ENCODE measurements at regions not wholly inside any gene's neighbourhood (a gene's known extent, or its start where the extent isn't known, plus 50 kb on each side); places are given as distances from the start of the nearest gene placed in this dataset.

DNA sequence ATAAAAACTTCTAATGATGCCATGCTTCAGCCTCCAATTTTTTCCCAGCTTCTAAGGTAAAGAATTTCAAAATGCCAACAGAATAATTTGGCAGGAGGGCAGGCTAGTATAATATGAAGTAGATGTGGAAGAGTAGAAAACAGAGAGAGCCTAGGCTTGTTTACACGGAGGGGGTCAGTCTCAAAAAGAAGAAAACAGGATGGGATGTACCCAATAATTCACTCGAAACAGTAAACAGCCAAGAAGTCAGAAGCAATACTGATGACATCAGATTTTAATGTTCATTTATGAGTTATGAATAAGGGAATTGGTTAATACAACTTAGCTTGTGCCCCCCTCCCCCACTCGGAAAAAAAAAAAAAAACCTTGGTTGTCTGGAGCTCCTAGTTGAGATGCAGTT lies 422.5 kb downstream of the FOXO1 start:
- Histone ChIP-seq H3K27ac (ENCODE audit: low read depth) (no peak overlapping the region), H3K36me3 (ENCODE audit: insufficient read depth) (no peaks in the 10 kb centered on the region), H3F3A (replicated peaks; ENCODE audit: low read depth) (no peaks in the 10 kb centered on the region), H2AFZ (no peak overlapping the region), H4K20me1 (replicated peaks; ENCODE audit: insufficient read depth) (no peaks in the 10 kb centered on the region), H3K4me3 (no peak overlapping the region), H3K9me2 (ENCODE audit: insufficient read depth) (peaks cover 10% of the 10 kb centered on the region; the same call in 1 of the 2 replicates), H3K27me3 (ENCODE audit: insufficient read depth) (no peaks in the 10 kb centered on the region), H3K4me2 (no peak overlapping the region), H3K4me1 (ENCODE audit: insufficient read depth) (no peaks in the 10 kb centered on the region), H3K79me2 (replicated peaks; ENCODE audit: insufficient read depth) (no peaks in the 10 kb centered on the region)
- H3K9me3 Mint-ChIP-seq, result peaks cover 4% of the 10 kb centered on the region; the same call in 2 of the 3 replicates
- no peak for DNase-seq (ENCODE audit: low spot score)
- H3K27me3 Mint-ChIP-seq (ENCODE audit: insufficient read depth, low read depth, poor library complexity), result peaks cover 1% of the 10 kb centered on the region
- H3K4me3 Mint-ChIP-seq, result no peak overlapping the region
- no peaks in the 10 kb centered on the region for H3K4me1 Mint-ChIP-seq
- TF ChIP-seq STAT1 (IDR thresholded peaks at IDR 0.05; ENCODE audit: unreplicated experiment) (no peak), EZH2 (IDR thresholded peaks at IDR 0.05; ENCODE audit: low read depth, unreplicated experiment) (no peak), EZH2phosphoT487 (IDR thresholded peaks at IDR 0.05; ENCODE audit: unreplicated experiment) (no peak), POLR2AphosphoS5 (IDR thresholded peaks at IDR 0.05; ENCODE audit: low read depth) (no peak)
- TF ChIP-seq, protein P1, sequence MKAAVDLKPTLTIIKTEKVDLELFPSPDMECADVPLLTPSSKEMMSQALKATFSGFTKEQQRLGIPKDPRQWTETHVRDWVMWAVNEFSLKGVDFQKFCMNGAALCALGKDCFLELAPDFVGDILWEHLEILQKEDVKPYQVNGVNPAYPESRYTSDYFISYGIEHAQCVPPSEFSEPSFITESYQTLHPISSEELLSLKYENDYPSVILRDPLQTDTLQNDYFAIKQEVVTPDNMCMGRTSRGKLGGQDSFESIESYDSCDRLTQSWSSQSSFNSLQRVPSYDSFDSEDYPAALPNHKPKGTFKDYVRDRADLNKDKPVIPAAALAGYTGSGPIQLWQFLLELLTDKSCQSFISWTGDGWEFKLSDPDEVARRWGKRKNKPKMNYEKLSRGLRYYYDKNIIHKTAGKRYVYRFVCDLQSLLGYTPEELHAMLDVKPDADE (IDR thresholded peaks at IDR 0.05), result no peak
- TF ChIP-seq, protein P2, sequence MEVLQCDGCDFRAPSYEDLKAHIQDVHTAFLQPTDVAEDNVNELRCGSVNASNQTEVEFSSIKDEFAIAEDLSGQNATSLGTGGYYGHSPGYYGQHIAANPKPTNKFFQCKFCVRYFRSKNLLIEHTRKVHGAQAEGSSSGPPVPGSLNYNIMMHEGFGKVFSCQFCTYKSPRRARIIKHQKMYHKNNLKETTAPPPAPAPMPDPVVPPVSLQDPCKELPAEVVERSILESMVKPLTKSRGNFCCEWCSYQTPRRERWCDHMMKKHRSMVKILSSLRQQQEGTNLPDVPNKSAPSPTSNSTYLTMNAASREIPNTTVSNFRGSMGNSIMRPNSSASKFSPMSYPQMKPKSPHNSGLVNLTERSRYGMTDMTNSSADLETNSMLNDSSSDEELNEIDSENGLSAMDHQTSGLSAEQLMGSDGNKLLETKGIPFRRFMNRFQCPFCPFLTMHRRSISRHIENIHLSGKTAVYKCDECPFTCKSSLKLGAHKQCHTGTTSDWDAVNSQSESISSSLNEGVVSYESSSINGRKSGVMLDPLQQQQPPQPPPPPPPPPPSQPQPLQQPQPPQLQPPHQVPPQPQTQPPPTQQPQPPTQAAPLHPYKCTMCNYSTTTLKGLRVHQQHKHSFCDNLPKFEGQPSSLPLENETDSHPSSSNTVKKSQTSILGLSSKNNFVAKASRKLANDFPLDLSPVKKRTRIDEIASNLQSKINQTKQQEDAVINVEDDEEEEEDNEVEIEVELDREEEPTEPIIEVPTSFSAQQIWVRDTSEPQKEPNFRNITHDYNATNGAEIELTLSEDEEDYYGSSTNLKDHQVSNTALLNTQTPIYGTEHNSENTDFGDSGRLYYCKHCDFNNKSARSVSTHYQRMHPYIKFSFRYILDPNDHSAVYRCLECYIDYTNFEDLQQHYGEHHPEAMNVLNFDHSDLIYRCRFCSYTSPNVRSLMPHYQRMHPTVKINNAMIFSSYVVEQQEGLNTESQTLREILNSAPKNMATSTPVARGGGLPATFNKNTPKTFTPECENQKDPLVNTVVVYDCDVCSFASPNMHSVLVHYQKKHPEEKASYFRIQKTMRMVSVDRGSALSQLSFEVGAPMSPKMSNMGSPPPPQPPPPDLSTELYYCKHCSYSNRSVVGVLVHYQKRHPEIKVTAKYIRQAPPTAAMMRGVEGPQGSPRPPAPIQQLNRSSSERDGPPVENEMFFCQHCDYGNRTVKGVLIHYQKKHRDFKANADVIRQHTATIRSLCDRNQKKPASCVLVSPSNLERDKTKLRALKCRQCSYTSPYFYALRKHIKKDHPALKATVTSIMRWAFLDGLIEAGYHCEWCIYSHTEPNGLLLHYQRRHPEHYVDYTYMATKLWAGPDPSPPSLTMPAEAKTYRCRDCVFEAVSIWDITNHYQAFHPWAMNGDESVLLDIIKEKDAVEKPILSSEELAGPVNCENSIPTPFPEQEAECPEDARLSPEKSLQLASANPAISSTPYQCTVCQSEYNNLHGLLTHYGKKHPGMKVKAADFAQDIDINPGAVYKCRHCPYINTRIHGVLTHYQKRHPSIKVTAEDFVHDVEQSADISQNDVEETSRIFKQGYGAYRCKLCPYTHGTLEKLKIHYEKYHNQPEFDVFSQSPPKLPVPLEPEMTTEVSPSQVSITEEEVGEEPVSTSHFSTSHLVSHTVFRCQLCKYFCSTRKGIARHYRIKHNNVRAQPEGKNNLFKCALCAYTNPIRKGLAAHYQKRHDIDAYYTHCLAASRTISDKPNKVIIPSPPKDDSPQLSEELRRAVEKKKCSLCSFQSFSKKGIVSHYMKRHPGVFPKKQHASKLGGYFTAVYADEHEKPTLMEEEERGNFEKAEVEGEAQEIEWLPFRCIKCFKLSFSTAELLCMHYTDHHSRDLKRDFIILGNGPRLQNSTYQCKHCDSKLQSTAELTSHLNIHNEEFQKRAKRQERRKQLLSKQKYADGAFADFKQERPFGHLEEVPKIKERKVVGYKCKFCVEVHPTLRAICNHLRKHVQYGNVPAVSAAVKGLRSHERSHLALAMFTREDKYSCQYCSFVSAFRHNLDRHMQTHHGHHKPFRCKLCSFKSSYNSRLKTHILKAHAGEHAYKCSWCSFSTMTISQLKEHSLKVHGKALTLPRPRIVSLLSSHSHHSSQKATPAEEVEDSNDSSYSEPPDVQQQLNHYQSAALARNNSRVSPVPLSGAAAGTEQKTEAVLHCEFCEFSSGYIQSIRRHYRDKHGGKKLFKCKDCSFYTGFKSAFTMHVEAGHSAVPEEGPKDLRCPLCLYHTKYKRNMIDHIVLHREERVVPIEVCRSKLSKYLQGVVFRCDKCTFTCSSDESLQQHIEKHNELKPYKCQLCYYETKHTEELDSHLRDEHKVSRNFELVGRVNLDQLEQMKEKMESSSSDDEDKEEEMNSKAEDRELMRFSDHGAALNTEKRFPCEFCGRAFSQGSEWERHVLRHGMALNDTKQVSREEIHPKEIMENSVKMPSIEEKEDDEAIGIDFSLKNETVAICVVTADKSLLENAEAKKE (CRISPR knock-in tag; IDR thresholded peaks at IDR 0.05), result no peak
- ATAC-seq, result no peak
- H3K27ac Mint-ChIP-seq, result no peak overlapping the region
- H3K36me3 Mint-ChIP-seq (ENCODE audit: low read depth), result no peaks in the 10 kb centered on the region; the same call in 2 of the 3 replicates

All from GM23338 (cell line).